Mammary epithelial cell (primary cell): ENCODE measurements at regions not wholly inside any gene's neighbourhood (a gene's known extent, or its start where the extent isn't known, plus 50 kb on each side); places are given as distances from the start of the nearest gene placed in this dataset.

ENCODE experiments used
- CTCF ChIP-seq, 2 donors: IDR thresholded peaks in 1 of 2; conservative IDR thresholded peaks in 1 of 2; 2 replicates each; pipeline ENCODE4 v1.5.1; 2011 to 2012; ENCODE audit warnings: inconsistent platforms in 2 of 2, low read length in 2 of 2, mild to moderate bottlenecking in 2 of 2, control low read depth in 1 of 2, low read depth in 1 of 2; ENCODE audit not compliant: insufficient read depth in 1 of 2; ENCODE audit errors: extremely low read depth in 1 of 2
- EZH2 ChIP-seq: IDR thresholded peaks from 2 replicates; pipeline ENCODE4 v1.6.1; 2012; ENCODE audit warnings: low read length, inconsistent platforms, borderline replicate concordance

- TF ChIP-seq CTCF (conservative IDR thresholded peaks at IDR 0.05 in 1 of 2, IDR thresholded peaks at IDR 0.05 in 1 of 2; ENCODE audit: extremely low read depth in 1 of 2, insufficient read depth in 1 of 2, low read depth in 1 of 2, low read length in 2 of 2) (no peak), EZH2 (no peak)
These were observed 190.2 kb upstream of the LYPLAL1 start for GRCh38 chr1:218983433-218983832.
